ENCODE measurements at regions not wholly inside any gene's neighbourhood (a gene's known extent, or its start where the extent isn't known, plus 50 kb on each side); places are given as distances from the start of the nearest gene placed in this dataset.

DNA sequence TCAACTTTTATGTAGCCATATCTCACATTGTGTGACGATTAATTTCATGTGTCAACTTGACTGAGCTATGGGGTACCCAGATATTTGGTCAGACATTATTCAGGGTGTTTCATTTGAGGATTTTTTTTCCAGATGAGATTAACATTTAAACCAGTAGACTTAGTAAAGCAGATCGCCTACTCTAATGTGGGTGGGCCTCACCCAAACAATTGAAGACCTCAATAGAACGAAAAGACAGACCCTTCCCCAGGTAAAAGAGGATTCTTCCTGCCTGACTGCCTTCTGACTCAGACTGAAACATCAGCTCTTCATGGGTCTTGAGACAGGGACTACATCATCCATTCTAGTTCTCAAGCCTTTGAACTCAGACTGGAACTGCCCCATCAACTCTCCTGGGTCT, 231.7 kb upstream of the SASH1 start:
- H3K4me3 ChIP-seq (ENCODE audit: low read length), result no peak overlapping the region
- H3K36me3 ChIP-seq (ENCODE audit: insufficient read depth, low read length), result no peaks in the 10 kb centered on the region
- no peaks in the 10 kb centered on the region for H3K27me3 ChIP-seq (ENCODE audit: control insufficient read depth, insufficient read depth, low read length)
- H3K4me1 ChIP-seq (ENCODE audit: control insufficient read depth, insufficient read depth, low read length), result peaks cover 4% of the 10 kb centered on the region
- no peak overlapping the region for H3K9ac ChIP-seq (ENCODE audit: low read depth, low read length)
- no peak overlapping the region for H3K4me2 ChIP-seq (ENCODE audit: low read length)
- H3K9me3 ChIP-seq (replicated peaks; ENCODE audit: low read length), result no peaks in the 10 kb centered on the region

GRCh38 chr6:148112851-148113319, 229.8 kb upstream of the SASH1 start:
- Histone ChIP-seq H3K4me2 (ENCODE audit: low read length) (no peak overlapping the region), H3K9me3 (replicated peaks; ENCODE audit: low read length) (no peaks in the 10 kb centered on the region), H3K27me3 (ENCODE audit: control insufficient read depth, insufficient read depth, low read length) (no peaks in the 10 kb centered on the region), H3K4me1 (ENCODE audit: control insufficient read depth, insufficient read depth, low read length) (peaks cover 4% of the 10 kb centered on the region), H3K9ac (ENCODE audit: low read depth, low read length) (no peak overlapping the region), H3K36me3 (ENCODE audit: insufficient read depth, low read length) (no peaks in the 10 kb centered on the region), H3K4me3 (ENCODE audit: low read length) (no peak overlapping the region)

- Histone ChIP-seq H3K4me1 (ENCODE audit: control insufficient read depth, insufficient read depth, low read length) (peaks cover 4% of the 10 kb centered on the region), H3K9me3 (replicated peaks; ENCODE audit: low read length) (no peaks in the 10 kb centered on the region), H3K4me2 (ENCODE audit: low read length) (no peak overlapping the region), H3K9ac (ENCODE audit: low read depth, low read length) (no peak overlapping the region), H3K36me3 (ENCODE audit: insufficient read depth, low read length) (no peaks in the 10 kb centered on the region), H3K27me3 (ENCODE audit: control insufficient read depth, insufficient read depth, low read length) (no peaks in the 10 kb centered on the region), H3K4me3 (ENCODE audit: low read length) (no peak overlapping the region)
These were observed 226.6 kb upstream of the SASH1 start for GRCh38 chr6:148116001-148116400.

- no peaks in the 10 kb centered on the region for H3K36me3 ChIP-seq (ENCODE audit: insufficient read depth, low read length)
- no peaks in the 10 kb centered on the region for H3K4me1 ChIP-seq (ENCODE audit: control insufficient read depth, insufficient read depth, low read length)
- no peak overlapping the region for H3K9ac ChIP-seq (ENCODE audit: low read depth, low read length)
- H3K4me3 ChIP-seq (ENCODE audit: low read length), result no peak overlapping the region
- no peak overlapping the region for H3K4me2 ChIP-seq (ENCODE audit: low read length)
- no peaks in the 10 kb centered on the region for H3K27me3 ChIP-seq (ENCODE audit: control insufficient read depth, insufficient read depth, low read length)
- H3K9me3 ChIP-seq (replicated peaks; ENCODE audit: low read length), result no peaks in the 10 kb centered on the region
These were observed 224.4 kb upstream of the SASH1 start for GRCh38 chr6:148118244-148118643.

DNA sequence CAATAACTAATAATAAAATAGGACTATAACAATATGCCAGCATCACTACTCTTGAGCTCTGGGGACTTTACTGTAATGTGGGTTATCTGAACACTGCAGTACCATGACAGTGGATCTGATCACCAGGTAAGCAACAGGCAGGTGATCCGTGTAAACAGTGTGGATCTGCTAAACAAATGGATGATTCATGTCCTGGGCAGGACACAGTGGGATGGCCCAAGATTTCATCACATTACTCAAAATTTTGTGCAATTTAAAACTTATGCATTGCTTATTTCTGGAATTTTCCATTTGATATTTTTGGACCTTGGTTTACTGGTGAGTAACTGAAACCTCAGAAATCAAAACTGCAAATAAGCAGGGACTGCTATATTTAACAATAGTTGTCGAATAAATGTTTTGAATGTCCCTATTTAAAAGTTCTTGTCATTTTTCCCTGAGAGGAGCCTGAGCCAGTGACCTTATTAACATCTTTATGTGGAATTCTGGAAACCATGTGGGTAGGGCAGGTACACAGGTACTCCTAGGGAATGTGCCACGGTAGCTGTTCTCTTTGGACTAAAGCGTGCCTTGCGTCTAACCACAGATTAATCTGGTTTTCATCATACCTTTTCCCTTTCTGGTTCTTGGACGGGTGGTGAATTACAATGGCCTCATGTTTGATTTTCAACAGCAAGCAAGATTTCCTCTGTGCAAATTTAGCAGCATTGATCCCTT, 214.5 kb upstream of the SASH1 start:
- H3K4me2 ChIP-seq (ENCODE audit: low read length), result no peak overlapping the region
- no peak overlapping the region for H3K9ac ChIP-seq (ENCODE audit: low read depth, low read length)

DNA sequence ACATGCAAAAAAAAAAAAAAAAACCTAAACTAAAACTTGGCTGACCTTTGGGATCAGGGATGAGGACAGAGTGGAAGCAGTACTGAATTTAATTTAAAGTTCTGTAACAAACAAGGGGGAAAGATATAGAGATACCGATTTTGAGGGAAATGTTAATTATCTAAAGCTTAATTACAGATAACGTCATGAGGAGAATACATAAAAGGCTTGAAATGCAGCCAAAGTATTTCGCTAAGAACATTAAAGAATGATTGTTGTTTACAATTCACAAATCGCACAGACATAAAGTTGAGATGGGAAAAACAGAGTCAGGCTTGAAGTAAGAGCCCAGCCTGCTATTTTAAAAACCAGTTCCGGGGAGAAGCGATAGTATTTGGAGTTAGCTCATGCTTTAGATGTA, 208.0 kb upstream of the SASH1 start:
- Histone ChIP-seq H3K36me3 (ENCODE audit: insufficient read depth, low read length) (no peaks in the 10 kb centered on the region), H3K4me2 (ENCODE audit: low read length) (no peak overlapping the region), H3K27me3 (ENCODE audit: control insufficient read depth, insufficient read depth, low read length) (no peaks in the 10 kb centered on the region), H3K4me1 (ENCODE audit: control insufficient read depth, insufficient read depth, low read length) (peaks cover 4% of the 10 kb centered on the region), H3K9ac (ENCODE audit: low read depth, low read length) (no peak overlapping the region), H3K4me3 (ENCODE audit: low read length) (no peak overlapping the region), H3K9me3 (replicated peaks; ENCODE audit: low read length) (no peaks in the 10 kb centered on the region)

More for the DNA sequence above, 214.5 kb upstream of the SASH1 start:
- no peak overlapping the region for H3K4me3 ChIP-seq (ENCODE audit: low read length)
- peaks cover 13% of the 10 kb centered on the region for H3K4me1 ChIP-seq (ENCODE audit: control insufficient read depth, insufficient read depth, low read length)
- H3K36me3 ChIP-seq (ENCODE audit: insufficient read depth, low read length), result no peaks in the 10 kb centered on the region
- no peaks in the 10 kb centered on the region for H3K9me3 ChIP-seq (replicated peaks; ENCODE audit: low read length)
- H3K27me3 ChIP-seq (ENCODE audit: control insufficient read depth, insufficient read depth, low read length), result no peaks in the 10 kb centered on the region

DNA sequence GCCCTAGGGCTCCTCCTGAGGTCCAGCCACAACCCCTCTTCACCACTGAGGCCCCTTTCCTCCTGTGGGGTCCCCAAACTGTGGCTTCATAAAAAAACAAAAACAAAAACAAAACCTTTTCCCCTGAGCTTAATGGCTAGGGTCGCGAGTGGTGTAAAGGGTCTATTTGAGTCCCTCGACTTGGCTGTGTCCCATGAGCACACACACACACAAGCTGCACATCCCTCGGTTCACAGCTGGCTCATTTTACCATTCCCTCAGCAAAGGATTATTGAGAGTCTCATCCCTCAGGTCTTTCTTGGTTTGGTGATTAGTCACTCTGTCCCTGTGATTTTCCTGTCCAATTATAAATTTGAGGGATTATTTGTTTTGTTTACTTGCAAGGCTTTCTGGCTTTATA, 206.1 kb upstream of the SASH1 start:
- Histone ChIP-seq H3K4me3 (ENCODE audit: low read length) (no peak overlapping the region), H3K4me1 (ENCODE audit: control insufficient read depth, insufficient read depth, low read length) (peaks cover 11% of the 10 kb centered on the region), H3K4me2 (ENCODE audit: low read length) (no peak overlapping the region), H3K27me3 (ENCODE audit: control insufficient read depth, insufficient read depth, low read length) (no peaks in the 10 kb centered on the region), H3K36me3 (ENCODE audit: insufficient read depth, low read length) (no peaks in the 10 kb centered on the region), H3K9ac (ENCODE audit: low read depth, low read length) (no peak overlapping the region), H3K9me3 (replicated peaks; ENCODE audit: low read length) (no peaks in the 10 kb centered on the region)

GRCh38 chr6:148137652-148138051, 205.0 kb upstream of the SASH1 start:
- H3K4me3 ChIP-seq (ENCODE audit: low read length), result no peak overlapping the region
- no peaks in the 10 kb centered on the region for H3K27me3 ChIP-seq (ENCODE audit: control insufficient read depth, insufficient read depth, low read length)

GRCh38 chr6:148138573-148138972, 204.1 kb upstream of the SASH1 start:
- Histone ChIP-seq H3K4me1 (ENCODE audit: control insufficient read depth, insufficient read depth, low read length) (peaks cover 9% of the 10 kb centered on the region), H3K9ac (ENCODE audit: low read depth, low read length) (no peak overlapping the region), H3K27me3 (ENCODE audit: control insufficient read depth, insufficient read depth, low read length) (no peaks in the 10 kb centered on the region), H3K4me2 (ENCODE audit: low read length) (no peak overlapping the region), H3K9me3 (replicated peaks; ENCODE audit: low read length) (no peaks in the 10 kb centered on the region), H3K36me3 (ENCODE audit: insufficient read depth, low read length) (no peaks in the 10 kb centered on the region), H3K4me3 (ENCODE audit: low read length) (no peak overlapping the region)

More at GRCh38 chr6:148137652-148138051, 205.0 kb upstream of the SASH1 start:
- Histone ChIP-seq H3K4me1 (ENCODE audit: control insufficient read depth, insufficient read depth, low read length) (peaks cover 13% of the 10 kb centered on the region), H3K36me3 (ENCODE audit: insufficient read depth, low read length) (no peaks in the 10 kb centered on the region), H3K9ac (ENCODE audit: low read depth, low read length) (no peak overlapping the region), H3K4me2 (ENCODE audit: low read length) (no peak overlapping the region), H3K9me3 (replicated peaks; ENCODE audit: low read length) (no peaks in the 10 kb centered on the region)

GRCh38 chr6:148140772-148141557, 201.7 kb upstream of the SASH1 start:
- no peaks in the 10 kb centered on the region for H3K27me3 ChIP-seq (ENCODE audit: control insufficient read depth, insufficient read depth, low read length)
- no peak overlapping the region for H3K4me3 ChIP-seq (ENCODE audit: low read length)
- H3K4me2 ChIP-seq (ENCODE audit: low read length), result peak overlapping the region; percentile 51
- H3K9ac ChIP-seq (ENCODE audit: low read depth, low read length), result peak overlapping the region; percentile 5
- H3K36me3 ChIP-seq (ENCODE audit: insufficient read depth, low read length), result no peaks in the 10 kb centered on the region
- peaks cover 9% of the 10 kb centered on the region for H3K4me1 ChIP-seq (ENCODE audit: control insufficient read depth, insufficient read depth, low read length)
- no peaks in the 10 kb centered on the region for H3K9me3 ChIP-seq (replicated peaks; ENCODE audit: low read length)

GRCh38 chr6:148142821-148143220, 199.8 kb upstream of the SASH1 start:
- Histone ChIP-seq H3K4me2 (ENCODE audit: low read length) (no peak overlapping the region), H3K4me1 (ENCODE audit: control insufficient read depth, insufficient read depth, low read length) (peaks cover 17% of the 10 kb centered on the region), H3K27me3 (ENCODE audit: control insufficient read depth, insufficient read depth, low read length) (no peaks in the 10 kb centered on the region), H3K9me3 (replicated peaks; ENCODE audit: low read length) (no peaks in the 10 kb centered on the region), H3K36me3 (ENCODE audit: insufficient read depth, low read length) (no peaks in the 10 kb centered on the region), H3K4me3 (ENCODE audit: low read length) (no peak overlapping the region), H3K9ac (ENCODE audit: low read depth, low read length) (no peak overlapping the region)
